ENCODE measurements at regions not wholly inside any gene's neighbourhood (a gene's known extent, or its start where the extent isn't known, plus 50 kb on each side); places are given as distances from the start of the nearest gene placed in this dataset.

- no peak for TF ChIP-seq CTCF (IDR thresholded peaks at IDR 0.05; ENCODE audit: low read depth, low read length)
- no peaks in the 10 kb centered on the region for H3K9me3 ChIP-seq (ENCODE audit: severe bottlenecking)
- no peaks in the 10 kb centered on the region for H3K36me3 ChIP-seq
- DNase-seq: no peak
- H3K4me3 ChIP-seq (ENCODE audit: low read depth, low read length): no peak overlapping the region
- no peak overlapping the region for H3K27ac ChIP-seq
- no peaks in the 10 kb centered on the region for H3K27me3 ChIP-seq (ENCODE audit: insufficient read depth, low read depth, severe bottlenecking)
Observed at GRCh38 chr2:145075454-145076062, 555.6 kb upstream of the ZEB2 start.

- Histone ChIP-seq H3K27me3 (ENCODE audit: insufficient read depth, low read depth, severe bottlenecking) (no peaks in the 10 kb centered on the region), H3K4me3 (ENCODE audit: low read depth, low read length) (no peak overlapping the region), H3K36me3 (no peaks in the 10 kb centered on the region), H3K9me3 (ENCODE audit: severe bottlenecking) (no peaks in the 10 kb centered on the region), H3K27ac (no peak overlapping the region)
- TF ChIP-seq CTCF (IDR thresholded peaks at IDR 0.05; ENCODE audit: low read depth, low read length): no peak
- DNase-seq: no peak
Observed at GRCh38 chr2:145070703-145071102, 550.8 kb upstream of the ZEB2 start.

GRCh38 chr2:145068509-145068908 is 548.6 kb upstream of the ZEB2 start:
- Histone ChIP-seq H3K4me3 (ENCODE audit: low read depth, low read length) (no peak overlapping the region), H3K9me3 (ENCODE audit: severe bottlenecking) (no peaks in the 10 kb centered on the region)

GRCh38 chr2:145067549-145068030 is 547.7 kb upstream of the ZEB2 start:
- no peaks in the 10 kb centered on the region for H3K9me3 ChIP-seq (ENCODE audit: severe bottlenecking)
- H3K27ac ChIP-seq: no peak overlapping the region

More at GRCh38 chr2:145068509-145068908, 548.6 kb upstream of the ZEB2 start:
- no peak overlapping the region for H3K27ac ChIP-seq
- DNase-seq: no peak
- H3K27me3 ChIP-seq (ENCODE audit: insufficient read depth, low read depth, severe bottlenecking): no peaks in the 10 kb centered on the region
- TF ChIP-seq CTCF (IDR thresholded peaks at IDR 0.05; ENCODE audit: low read depth, low read length): no peak
- no peaks in the 10 kb centered on the region for H3K36me3 ChIP-seq

GRCh38 chr2:145066856-145067548 is 547.1 kb upstream of the ZEB2 start:
- DNase-seq: no peak
- H3K27ac ChIP-seq: no peak overlapping the region
- H3K27me3 ChIP-seq (ENCODE audit: insufficient read depth, low read depth, severe bottlenecking): no peaks in the 10 kb centered on the region
- H3K36me3 ChIP-seq: no peaks in the 10 kb centered on the region
- TF ChIP-seq CTCF (IDR thresholded peaks at IDR 0.05; ENCODE audit: low read depth, low read length): no peak
- no peak overlapping the region for H3K4me3 ChIP-seq (ENCODE audit: low read depth, low read length)
- no peaks in the 10 kb centered on the region for H3K9me3 ChIP-seq (ENCODE audit: severe bottlenecking)

More at GRCh38 chr2:145067549-145068030, 547.7 kb upstream of the ZEB2 start:
- no peak for DNase-seq
- TF ChIP-seq CTCF (IDR thresholded peaks at IDR 0.05; ENCODE audit: low read depth, low read length): no peak
- Histone ChIP-seq H3K4me3 (ENCODE audit: low read depth, low read length) (no peak overlapping the region), H3K36me3 (no peaks in the 10 kb centered on the region), H3K27me3 (ENCODE audit: insufficient read depth, low read depth, severe bottlenecking) (no peaks in the 10 kb centered on the region)

Data from WERI-Rb-1 (cell line).